Activated CD8-positive, alpha-beta T cell treated with anti-CD3 and anti-CD28 coated beads, Interleukin-2, amount 10 ng/mL, durations not matched to agents 7 days and 5 days (primary cell): ENCODE measurements at regions not wholly inside any gene's neighbourhood (a gene's known extent, or its start where the extent isn't known, plus 50 kb on each side); places are given as distances from the start of the nearest gene placed in this dataset.

Experiments
- ATAC-seq: fragments of 150-1000 bp; cut with Tn5 transposase; one replicate; pipeline ENCODE4 v1.10.0; 2021; ENCODE audit warnings: moderate library complexity
- CTCF ChIA-PET: fragments of 350-600 bp; sonication (Branson Sonifier 250); formaldehyde crosslinking; loops from one replicate; lab custom pipeline; 2021; ENCODE audit warnings: antibody characterized with exemption; lab: Charles Lee
- POLR2A ChIA-PET: fragments of 350-600 bp; sonication (Branson Sonifier 250); formaldehyde crosslinking; loops from one replicate; lab custom pipeline; 2021; ENCODE audit warnings: antibody characterized with exemption; lab: Charles Lee
- DNase-seq: peaks from one replicate; pipeline ENCODE4 v3.0.0-alpha.2; 2020
- H3K27ac Mint-ChIP-seq: one replicate; pipeline ENCODE4 v1.8.0; 2021; ENCODE audit warnings: mild to moderate bottlenecking, mixed read lengths
- H3K27me3 Mint-ChIP-seq: one replicate; pipeline ENCODE4 v1.8.0; 2021; ENCODE audit warnings: low read depth, mixed read lengths
- H3K36me3 Mint-ChIP-seq: one replicate; pipeline ENCODE4 v1.8.0; 2021; ENCODE audit warnings: low read depth, mixed read lengths
- H3K4me1 Mint-ChIP-seq: one replicate; pipeline ENCODE4 v1.8.0; 2021; ENCODE audit warnings: low read depth, mixed read lengths
- H3K4me3 Mint-ChIP-seq: one replicate; pipeline ENCODE4 v1.8.0; 2021; ENCODE audit warnings: mild to moderate bottlenecking, mixed read lengths
- H3K9me3 Mint-ChIP-seq: one replicate; pipeline ENCODE4 v1.8.0; 2022; ENCODE audit warnings: mixed read lengths; ENCODE audit not compliant: insufficient read depth

DNA sequence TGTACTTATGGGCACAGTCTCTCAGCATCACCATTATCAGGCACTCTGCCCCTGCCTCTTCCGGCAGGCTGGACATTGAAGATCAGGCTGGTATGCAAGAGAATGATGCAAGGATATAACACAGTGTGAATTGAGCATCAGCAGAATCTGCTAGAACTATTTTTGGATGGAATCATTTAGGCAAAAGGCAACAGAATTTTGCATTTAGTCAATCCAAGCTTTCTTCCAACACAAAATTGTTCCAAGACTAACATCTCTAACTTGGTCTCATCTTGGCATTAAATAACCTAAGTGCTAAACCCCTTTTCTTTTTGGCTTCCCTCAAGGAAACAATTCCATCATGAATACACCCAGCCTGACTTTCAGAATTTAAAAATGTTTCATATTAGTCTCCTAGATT is 339.9 kb downstream of the PRELID2 start:
- H3K36me3 Mint-ChIP-seq, result no peaks in the 10 kb centered on the region
- peaks cover under 1% of the 10 kb centered on the region for H3K9me3 Mint-ChIP-seq
- ChIA-PET POLR2A (no interaction called here), CTCF (no interaction called here)
- no peak overlapping the region for H3K27ac Mint-ChIP-seq
- ATAC-seq, result no peak
- H3K4me1 Mint-ChIP-seq, result no peaks in the 10 kb centered on the region
- no peak for DNase-seq
- H3K4me3 Mint-ChIP-seq, result no peak overlapping the region
- no peaks in the 10 kb centered on the region for H3K27me3 Mint-ChIP-seq

DNA sequence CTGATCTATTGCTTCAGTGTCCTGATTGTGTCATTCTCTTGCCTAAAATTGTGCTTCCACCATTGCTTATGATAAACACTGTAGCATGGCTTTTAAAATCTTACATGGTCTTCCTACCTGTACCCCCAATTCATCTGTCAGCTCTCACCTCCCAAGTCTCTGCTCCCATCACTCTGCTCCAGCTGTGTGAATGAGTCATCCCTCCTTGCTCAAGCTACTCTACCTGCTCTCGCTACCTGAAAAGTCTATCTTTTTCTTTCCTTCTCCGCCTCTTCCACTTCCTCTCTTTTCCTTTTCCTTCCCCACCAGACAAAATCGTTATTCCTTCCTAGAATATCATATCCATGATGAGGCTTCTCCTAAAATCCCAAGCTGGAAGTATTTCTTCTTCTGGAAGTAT is 341.7 kb downstream of the PRELID2 start:
- Mint-ChIP-seq H3K27me3 (no peaks in the 10 kb centered on the region), H3K27ac (no peak overlapping the region), H3K4me3 (no peak overlapping the region), H3K36me3 (no peaks in the 10 kb centered on the region), H3K9me3 (peaks cover 4% of the 10 kb centered on the region), H3K4me1 (no peaks in the 10 kb centered on the region)
- POLR2A ChIA-PET, result no interaction called here
- ATAC-seq (no peak), DNase-seq (no peak)
- CTCF ChIA-PET, result interaction anchor here (0.5 kb wide), 1 partner anchor 899 kb away, joined by 3 read pairs; no protein-coding TSS in a partner anchor

DNA sequence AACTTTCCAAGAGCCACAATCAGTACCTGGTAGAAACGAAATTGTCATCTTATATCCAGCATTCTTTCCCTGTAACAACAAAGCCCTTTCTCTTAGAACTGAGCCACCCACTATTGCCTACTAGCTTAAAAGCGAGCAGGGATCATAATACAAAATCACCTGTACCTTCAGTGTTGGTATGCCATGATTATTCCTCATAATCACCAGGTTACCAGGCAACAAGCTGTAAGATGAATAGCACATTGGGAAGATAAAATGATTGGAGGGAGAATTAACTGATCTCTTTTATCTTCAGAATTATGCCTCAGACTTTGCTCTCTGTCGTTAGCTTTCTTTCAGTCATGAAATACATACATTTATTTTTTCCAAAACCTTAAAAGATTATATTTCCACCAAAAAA is 345.6 kb downstream of the PRELID2 start:
- H3K4me3 Mint-ChIP-seq, result no peak overlapping the region
- H3K27me3 Mint-ChIP-seq, result no peaks in the 10 kb centered on the region
- H3K9me3 Mint-ChIP-seq, result peaks cover 4% of the 10 kb centered on the region
- CTCF ChIA-PET, result no interaction called here
- no peak for ATAC-seq
- no peaks in the 10 kb centered on the region for H3K4me1 Mint-ChIP-seq
- no peaks in the 10 kb centered on the region for H3K36me3 Mint-ChIP-seq
- no peak overlapping the region for H3K27ac Mint-ChIP-seq
- POLR2A ChIA-PET, result no interaction called here
- no peak for DNase-seq

DNA sequence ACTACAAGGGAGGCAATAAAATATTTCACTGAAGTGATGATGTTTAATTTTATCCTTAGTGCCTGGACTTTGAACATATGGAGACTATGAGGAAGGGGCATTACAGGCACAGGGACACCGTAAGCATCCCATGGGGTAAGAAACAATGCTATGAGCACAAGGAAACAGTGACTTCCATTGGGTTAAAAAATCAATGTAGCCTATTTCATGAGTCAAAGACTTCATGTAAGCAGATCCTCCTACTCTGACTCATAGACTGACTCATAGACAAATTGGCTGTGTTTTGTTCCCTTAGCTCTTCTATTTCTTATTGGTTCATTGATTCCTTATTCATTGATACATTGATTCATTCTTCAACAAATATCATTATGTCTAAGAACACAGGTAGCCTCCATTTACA is 351.0 kb downstream of the PRELID2 start:
- ChIA-PET POLR2A (no interaction called here), CTCF (no interaction called here)
- no peak overlapping the region for H3K4me3 Mint-ChIP-seq
- H3K27me3 Mint-ChIP-seq, result no peaks in the 10 kb centered on the region
- no peaks in the 10 kb centered on the region for H3K4me1 Mint-ChIP-seq
- no peaks in the 10 kb centered on the region for H3K36me3 Mint-ChIP-seq
- DNase-seq (no peak), ATAC-seq (no peak)
- H3K9me3 Mint-ChIP-seq, result no peaks in the 10 kb centered on the region
- no peak overlapping the region for H3K27ac Mint-ChIP-seq

DNA sequence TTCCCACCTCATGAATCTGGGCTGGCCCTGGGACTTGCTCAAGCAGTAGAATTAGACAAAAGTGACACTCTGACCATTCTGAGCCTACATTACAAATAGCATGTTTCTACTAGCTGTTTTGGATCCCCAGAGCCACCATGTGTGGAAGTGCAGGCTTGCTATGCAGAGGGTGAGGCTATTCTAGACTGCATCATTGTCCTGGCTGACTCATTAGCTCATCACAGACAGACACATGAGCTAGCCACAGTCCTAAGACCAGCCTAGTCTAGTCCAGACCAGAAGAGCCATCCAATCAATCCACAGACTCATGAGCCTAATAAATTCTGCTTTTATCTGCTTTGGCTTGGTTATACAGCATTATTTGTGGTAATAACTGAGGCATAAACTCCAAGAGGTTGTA is 351.9 kb downstream of the PRELID2 start:
- Mint-ChIP-seq H3K4me1 (no peaks in the 10 kb centered on the region), H3K4me3 (no peak overlapping the region), H3K9me3 (no peaks in the 10 kb centered on the region), H3K27me3 (no peaks in the 10 kb centered on the region), H3K36me3 (no peaks in the 10 kb centered on the region), H3K27ac (no peak overlapping the region)
- ATAC-seq (no peak), DNase-seq (no peak)
- ChIA-PET POLR2A (no interaction called here), CTCF (no interaction called here)

DNA sequence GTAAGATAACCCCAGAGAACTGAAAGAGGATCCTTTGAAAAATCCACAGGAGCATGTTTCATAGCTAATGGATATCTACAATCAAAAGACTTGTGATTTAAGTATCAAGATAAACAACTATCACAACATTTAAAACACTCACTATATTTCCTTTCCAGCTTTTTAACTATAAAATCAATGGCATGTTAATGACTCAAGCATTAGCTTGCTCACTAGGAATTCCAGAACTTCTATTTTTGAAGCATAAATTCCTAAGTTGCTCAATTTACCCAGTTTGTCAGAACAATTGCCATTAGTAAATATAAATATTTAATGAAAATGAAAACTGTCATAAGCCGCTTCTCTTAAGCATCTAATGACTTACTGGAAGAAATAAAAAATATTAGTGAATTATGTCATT is 355.3 kb downstream of the PRELID2 start:
- POLR2A ChIA-PET, result no interaction called here
- H3K36me3 Mint-ChIP-seq, result no peaks in the 10 kb centered on the region

DNA sequence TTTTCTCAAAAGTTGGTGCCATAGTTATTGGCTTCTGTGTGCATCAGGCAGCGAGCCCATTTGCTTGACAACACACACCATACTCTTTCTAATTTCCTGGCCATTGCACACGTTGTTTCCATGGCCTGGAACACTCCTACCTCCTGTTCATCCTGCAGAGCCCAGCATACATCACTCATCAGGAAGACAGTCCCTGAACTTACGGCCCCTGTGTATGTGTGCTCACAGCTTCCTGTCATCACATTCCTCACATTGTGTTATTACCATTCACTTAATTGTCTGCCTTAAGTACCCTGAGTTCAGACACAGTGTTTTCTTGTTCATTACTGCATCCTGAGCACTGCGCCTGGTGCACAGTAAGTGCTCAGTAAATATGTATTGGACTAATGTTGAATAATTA is 355.9 kb downstream of the PRELID2 start:
- no peak overlapping the region for H3K27ac Mint-ChIP-seq
- H3K27me3 Mint-ChIP-seq, result no peaks in the 10 kb centered on the region
- H3K36me3 Mint-ChIP-seq, result no peaks in the 10 kb centered on the region
- H3K4me3 Mint-ChIP-seq, result no peak overlapping the region
- POLR2A ChIA-PET, result no interaction called here
- no peaks in the 10 kb centered on the region for H3K4me1 Mint-ChIP-seq
- no peak for ATAC-seq
- no peak for DNase-seq
- peaks cover 5% of the 10 kb centered on the region for H3K9me3 Mint-ChIP-seq
- CTCF ChIA-PET, result no interaction called here

More for the DNA sequence above, 355.3 kb downstream of the PRELID2 start:
- no peak overlapping the region for H3K4me3 Mint-ChIP-seq
- no peaks in the 10 kb centered on the region for H3K27me3 Mint-ChIP-seq
- no peak overlapping the region for H3K27ac Mint-ChIP-seq
- H3K9me3 Mint-ChIP-seq, result peaks cover under 1% of the 10 kb centered on the region
- ATAC-seq (no peak), DNase-seq (no peak)
- CTCF ChIA-PET, result no interaction called here
- H3K4me1 Mint-ChIP-seq, result no peaks in the 10 kb centered on the region

DNA sequence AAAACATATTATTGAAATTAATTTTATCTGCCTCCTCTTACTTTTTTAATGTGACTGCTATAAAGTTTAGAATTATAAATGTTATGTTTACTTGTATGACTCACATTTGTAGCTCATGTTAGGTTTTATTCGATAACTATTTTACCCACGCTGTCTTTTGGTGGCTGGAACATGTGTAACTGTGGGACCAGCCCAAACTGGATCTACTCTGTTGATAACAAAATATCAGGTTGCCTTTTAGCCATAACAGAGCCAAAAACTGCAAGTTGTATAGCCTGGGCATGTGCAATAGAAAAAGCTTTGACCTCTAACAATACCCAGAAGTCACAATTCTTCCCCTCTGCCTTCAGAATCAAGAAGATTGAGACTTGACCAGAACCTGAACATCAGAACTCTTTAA is 356.5 kb downstream of the PRELID2 start:
- no peak for DNase-seq
- Mint-ChIP-seq H3K4me3 (no peak overlapping the region), H3K27ac (no peak overlapping the region), H3K9me3 (peaks cover 10% of the 10 kb centered on the region), H3K36me3 (no peaks in the 10 kb centered on the region), H3K27me3 (no peaks in the 10 kb centered on the region), H3K4me1 (no peaks in the 10 kb centered on the region)
- ATAC-seq, result no peak
- CTCF ChIA-PET, result no interaction called here
- POLR2A ChIA-PET, result no interaction called here

DNA sequence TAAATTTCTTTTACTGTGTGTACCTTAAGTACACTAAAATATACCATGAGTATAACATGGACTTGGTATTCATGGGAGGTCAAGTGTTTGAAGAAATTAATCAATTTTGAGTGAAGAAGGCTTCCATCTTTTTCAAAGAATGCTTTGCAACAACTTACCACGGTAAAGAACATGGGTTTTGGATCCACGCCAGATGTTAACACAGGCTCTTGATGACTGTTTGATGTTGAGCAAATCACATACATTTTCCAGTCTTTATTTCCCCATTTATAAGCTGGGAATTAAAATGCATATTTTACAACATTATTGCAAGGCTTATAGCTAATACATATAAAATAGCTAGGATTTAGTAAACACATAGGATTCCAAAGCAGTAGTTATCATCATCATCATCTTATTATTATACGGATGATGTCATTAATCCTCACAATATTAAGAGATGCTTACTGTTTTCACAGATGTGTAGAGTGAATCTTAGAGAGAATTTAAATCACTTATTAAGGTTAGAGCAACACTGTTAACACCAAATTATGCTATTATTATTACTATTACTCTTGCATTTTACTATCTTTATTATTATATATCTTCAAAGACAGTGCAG is 362.0 kb downstream of the PRELID2 start:
- ChIA-PET CTCF (no interaction called here), POLR2A (no interaction called here)
- DNase-seq (no peak), ATAC-seq (no peak)
- no peaks in the 10 kb centered on the region for H3K36me3 Mint-ChIP-seq
- no peak overlapping the region for H3K4me3 Mint-ChIP-seq
- H3K4me1 Mint-ChIP-seq, result no peaks in the 10 kb centered on the region
- H3K27ac Mint-ChIP-seq, result no peak overlapping the region
- H3K9me3 Mint-ChIP-seq, result peaks cover 10% of the 10 kb centered on the region
- H3K27me3 Mint-ChIP-seq, result no peaks in the 10 kb centered on the region

DNA sequence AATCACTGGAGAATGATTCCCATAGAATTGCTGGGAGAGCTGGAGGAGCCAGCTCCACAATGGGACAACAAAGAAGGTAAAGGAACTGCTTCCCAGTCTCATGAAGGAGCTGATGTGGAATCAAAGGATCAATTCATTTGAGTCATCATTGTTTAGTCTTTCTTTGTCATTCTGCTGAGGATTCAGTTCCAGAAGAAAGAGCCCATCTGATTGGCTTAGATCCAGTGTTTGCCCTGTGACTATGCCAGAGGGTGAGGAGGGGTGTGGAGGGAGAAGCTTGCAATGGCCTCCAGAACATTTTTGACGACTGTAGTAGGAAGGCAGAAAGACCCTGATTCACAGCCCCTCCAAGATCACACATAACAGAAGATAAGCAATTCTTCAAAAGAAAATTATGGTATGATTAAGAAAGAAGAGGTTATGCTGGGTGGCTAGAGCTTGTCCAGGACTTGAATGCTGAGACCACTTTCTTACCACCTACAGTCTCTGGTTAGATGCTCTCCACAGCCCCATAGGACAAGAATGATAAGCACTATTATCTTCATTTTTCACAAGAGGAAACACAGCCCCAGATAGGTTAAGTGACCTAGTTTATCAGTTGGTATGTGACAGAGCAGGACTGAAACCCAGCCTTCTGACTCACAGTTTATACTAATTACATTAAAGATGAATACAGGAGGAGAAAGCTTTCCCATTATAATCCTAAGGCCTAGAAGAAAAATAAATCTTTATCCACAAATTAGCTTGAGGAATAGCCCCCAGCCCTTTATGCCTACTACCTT is 363.1 kb downstream of the PRELID2 start:
- Mint-ChIP-seq H3K27me3 (no peaks in the 10 kb centered on the region), H3K4me3 (no peak overlapping the region), H3K27ac (no peak overlapping the region), H3K9me3 (peaks cover 10% of the 10 kb centered on the region), H3K4me1 (no peaks in the 10 kb centered on the region), H3K36me3 (no peaks in the 10 kb centered on the region)
- CTCF ChIA-PET, result no interaction called here
- DNase-seq (no peak), ATAC-seq (no peak)
- POLR2A ChIA-PET, result no interaction called here

DNA sequence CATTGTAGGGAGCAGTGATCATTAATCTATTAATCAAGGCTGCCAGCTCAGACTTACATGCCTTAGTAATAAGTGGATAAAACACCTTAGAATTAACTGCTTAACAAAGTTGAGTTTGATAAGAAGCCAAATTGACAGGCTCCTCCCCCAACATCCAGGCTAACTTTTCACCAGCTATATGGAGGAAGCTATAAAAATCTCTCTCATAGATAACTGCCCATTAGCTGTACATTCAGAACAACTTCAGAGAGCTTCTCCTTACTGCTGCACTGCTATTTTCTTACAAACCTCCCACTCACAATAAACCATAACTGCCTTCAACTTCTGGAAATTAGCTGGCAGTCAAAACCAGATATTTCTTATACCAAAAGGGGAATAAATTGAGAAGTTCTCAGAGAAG is 364.1 kb downstream of the PRELID2 start:
- no peaks in the 10 kb centered on the region for H3K4me1 Mint-ChIP-seq
- ATAC-seq (no peak), DNase-seq (no peak)
- no peaks in the 10 kb centered on the region for H3K27me3 Mint-ChIP-seq
- no peak overlapping the region for H3K4me3 Mint-ChIP-seq
- no peaks in the 10 kb centered on the region for H3K36me3 Mint-ChIP-seq
- no peak overlapping the region for H3K27ac Mint-ChIP-seq
- ChIA-PET CTCF (no interaction called here), POLR2A (no interaction called here)
- H3K9me3 Mint-ChIP-seq, result peaks cover 10% of the 10 kb centered on the region

DNA sequence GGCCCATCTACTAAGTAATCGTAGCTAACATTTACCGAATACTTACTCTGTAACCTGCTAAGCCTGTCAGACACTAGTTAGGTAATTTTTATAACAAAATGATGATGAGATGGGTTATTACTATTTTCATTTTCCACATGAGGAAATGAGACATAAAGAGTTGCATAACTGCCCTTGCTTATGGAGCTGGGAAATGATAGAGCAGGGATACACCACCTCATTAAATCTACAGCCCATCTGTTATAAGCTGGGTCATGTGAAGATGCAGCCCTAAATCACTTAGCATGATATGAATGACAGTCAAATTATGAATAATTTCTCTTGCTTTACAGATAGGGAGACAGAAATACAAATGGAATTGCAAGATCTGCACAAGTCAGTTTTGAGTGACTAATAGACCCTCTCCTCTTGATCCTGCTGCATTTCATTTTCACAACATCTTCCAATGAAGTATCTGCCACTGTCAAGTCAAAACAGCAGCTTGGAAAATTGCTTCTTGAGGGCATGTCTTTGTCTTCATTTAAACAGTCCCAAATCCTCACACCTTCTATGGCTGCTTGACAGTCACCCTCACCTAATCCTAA is 364.7 kb downstream of the PRELID2 start:
- CTCF ChIA-PET, result no interaction called here
- no peak for DNase-seq
- H3K4me3 Mint-ChIP-seq, result no peak overlapping the region

More for the DNA sequence above, 364.7 kb downstream of the PRELID2 start:
- no peak for ATAC-seq
- Mint-ChIP-seq H3K4me1 (no peaks in the 10 kb centered on the region), H3K36me3 (no peaks in the 10 kb centered on the region), H3K9me3 (peaks cover 10% of the 10 kb centered on the region), H3K27me3 (no peaks in the 10 kb centered on the region), H3K27ac (no peak overlapping the region)
- POLR2A ChIA-PET, result no interaction called here
